LNCAP (cell line): ENCODE measurements at regions not wholly inside any gene's neighbourhood (a gene's known extent, or its start where the extent isn't known, plus 50 kb on each side); places are given as distances from the start of the nearest gene placed in this dataset.

Source experiments
- CTCF ChIP-seq: fragments of 450-650 bp; IDR thresholded peaks from 2 replicates; pipeline ENCODE4 v1.5.1; 2017; ENCODE audit warnings: mild to moderate bottlenecking

GRCh38 chr5:118556792-118557191, 431.6 kb downstream of the DTWD2 start:
- TF ChIP-seq CTCF: no peak

GRCh38 chr5:118555727-118556126, 432.6 kb downstream of the DTWD2 start:
- no peak for TF ChIP-seq CTCF

- no peak for TF ChIP-seq CTCF
These were observed 433.4 kb downstream of the DTWD2 start for GRCh38 chr5:118554981-118555380.

- no peak for TF ChIP-seq CTCF
These were observed 434.1 kb downstream of the DTWD2 start for GRCh38 chr5:118554241-118554640.

- no peak for TF ChIP-seq CTCF
These were observed 434.7 kb downstream of the DTWD2 start for GRCh38 chr5:118553662-118554061.

- no peak for TF ChIP-seq CTCF
These were observed 435.5 kb downstream of the DTWD2 start for GRCh38 chr5:118552731-118553360.

GRCh38 chr5:118552146-118552545, 436.2 kb downstream of the DTWD2 start:
- no peak for TF ChIP-seq CTCF

GRCh38 chr5:118551716-118552115, 436.6 kb downstream of the DTWD2 start:
- TF ChIP-seq CTCF: no peak
